ENCODE measurements at regions not wholly inside any gene's neighbourhood (a gene's known extent, or its start where the extent isn't known, plus 50 kb on each side); places are given as distances from the start of the nearest gene placed in this dataset.

- TF ChIP-seq FOSL1 (IDR thresholded peaks at IDR 0.05; ENCODE audit: low read depth) (no peak), CTCF (IDR thresholded peaks at IDR 0.05 in 2 of 3, conservative IDR thresholded peaks at IDR 0.05 in 1 of 3; ENCODE audit: borderline replicate concordance in 1 of 3, insufficient read depth in 1 of 3, low read depth in 2 of 3, low read length in 2 of 3) (no peak), POLR2A (IDR thresholded peaks at IDR 0.05; ENCODE audit: borderline replicate concordance, extremely low read depth, insufficient read depth, insufficient read length) (no peak), POLR2AphosphoS5 (IDR thresholded peaks at IDR 0.05; ENCODE audit: low read depth, low read length) (no peak), SP1 (IDR thresholded peaks at IDR 0.05; ENCODE audit: low read depth) (no peak), ZNF274 (IDR thresholded peaks at IDR 0.05; ENCODE audit: low read depth, low read length) (no peak), YY1 (IDR thresholded peaks at IDR 0.05; ENCODE audit: extremely low read depth, insufficient replicate concordance, low read depth, low read length) (no peak), TCF7L2 (IDR thresholded peaks at IDR 0.05; ENCODE audit: borderline replicate concordance, extremely low read depth, insufficient read depth, insufficient read length) (no peak), EZH2phosphoT487 (IDR thresholded peaks at IDR 0.05; ENCODE audit: borderline replicate concordance) (no peak), EZH2 (IDR thresholded peaks at IDR 0.05) (no peak)
Observed at GRCh38 chr16:51402785-51403184, 251.7 kb upstream of the SALL1 start.
